Endothelial cell (in vitro differentiated cells): ENCODE measurements at regions not wholly inside any gene's neighbourhood (a gene's known extent, or its start where the extent isn't known, plus 50 kb on each side); places are given as distances from the start of the nearest gene placed in this dataset.

Source experiments
- DNase-seq: peaks from one replicate; pipeline ENCODE4 v3.0.0; 2021; ENCODE audit warnings: low spot score
- H3K27ac Mint-ChIP-seq: one replicate; pipeline ENCODE4 v1.8.0; 2021; ENCODE audit warnings: mixed read lengths, inconsistent platforms; ENCODE audit not compliant: unreplicated experiment
- H3K27me3 Mint-ChIP-seq: one replicate; pipeline ENCODE4 v1.8.0; 2021; ENCODE audit warnings: mild to moderate bottlenecking, moderate library complexity, mixed read lengths, inconsistent platforms; ENCODE audit not compliant: unreplicated experiment
- H3K36me3 Mint-ChIP-seq: one replicate; pipeline ENCODE4 v1.8.0; 2021; ENCODE audit warnings: mild to moderate bottlenecking, low read depth, mixed read lengths, inconsistent platforms; ENCODE audit not compliant: unreplicated experiment
- H3K4me1 Mint-ChIP-seq: one replicate; pipeline ENCODE4 v1.8.0; 2021; ENCODE audit warnings: mild to moderate bottlenecking, mixed read lengths, inconsistent platforms; ENCODE audit not compliant: unreplicated experiment
- H3K4me3 Mint-ChIP-seq: one replicate; pipeline ENCODE4 v1.8.0; 2021; ENCODE audit warnings: mild to moderate bottlenecking, mixed read lengths, inconsistent platforms; ENCODE audit not compliant: unreplicated experiment
- H3K9me3 Mint-ChIP-seq: one replicate; pipeline ENCODE4 v1.8.0; 2021; ENCODE audit warnings: mixed read lengths, inconsistent platforms; ENCODE audit not compliant: unreplicated experiment
- TF ChIP-seq, protein P1 (sequence below): fragments of 200-600 bp; sonication (generic); IDR thresholded peaks from one replicate; pipeline ENCODE4 v1.5.0; 2021; ENCODE audit warnings: antibody characterized with exemption; ENCODE audit not compliant: unreplicated experiment

DNA sequence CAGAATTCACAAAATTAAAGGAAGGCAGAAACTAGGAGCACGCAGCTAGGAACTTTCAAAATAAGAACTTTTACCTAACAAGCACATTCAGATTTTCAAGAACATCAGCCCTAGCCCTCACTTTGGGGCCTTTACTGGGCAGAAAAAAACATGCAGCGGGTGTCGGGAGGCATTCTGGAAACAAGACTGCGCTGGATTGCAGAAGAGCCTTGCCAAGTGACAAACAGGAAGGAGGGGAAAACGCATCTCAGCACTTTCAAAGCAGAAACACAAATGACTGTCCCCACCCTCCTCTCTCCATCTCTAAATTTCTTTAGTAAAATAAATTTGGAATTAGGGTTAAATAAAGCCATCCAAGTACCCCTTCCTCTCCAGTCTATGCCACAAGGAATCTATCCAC is 74.6 kb upstream of the RREB1 start:
- peaks cover 12% of the 10 kb centered on the region for H3K4me1 Mint-ChIP-seq
- TF ChIP-seq, protein P1, sequence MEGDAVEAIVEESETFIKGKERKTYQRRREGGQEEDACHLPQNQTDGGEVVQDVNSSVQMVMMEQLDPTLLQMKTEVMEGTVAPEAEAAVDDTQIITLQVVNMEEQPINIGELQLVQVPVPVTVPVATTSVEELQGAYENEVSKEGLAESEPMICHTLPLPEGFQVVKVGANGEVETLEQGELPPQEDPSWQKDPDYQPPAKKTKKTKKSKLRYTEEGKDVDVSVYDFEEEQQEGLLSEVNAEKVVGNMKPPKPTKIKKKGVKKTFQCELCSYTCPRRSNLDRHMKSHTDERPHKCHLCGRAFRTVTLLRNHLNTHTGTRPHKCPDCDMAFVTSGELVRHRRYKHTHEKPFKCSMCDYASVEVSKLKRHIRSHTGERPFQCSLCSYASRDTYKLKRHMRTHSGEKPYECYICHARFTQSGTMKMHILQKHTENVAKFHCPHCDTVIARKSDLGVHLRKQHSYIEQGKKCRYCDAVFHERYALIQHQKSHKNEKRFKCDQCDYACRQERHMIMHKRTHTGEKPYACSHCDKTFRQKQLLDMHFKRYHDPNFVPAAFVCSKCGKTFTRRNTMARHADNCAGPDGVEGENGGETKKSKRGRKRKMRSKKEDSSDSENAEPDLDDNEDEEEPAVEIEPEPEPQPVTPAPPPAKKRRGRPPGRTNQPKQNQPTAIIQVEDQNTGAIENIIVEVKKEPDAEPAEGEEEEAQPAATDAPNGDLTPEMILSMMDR, result no peak
- DNase-seq, result no peak
- H3K4me3 Mint-ChIP-seq, result no peak overlapping the region
- H3K27me3 Mint-ChIP-seq, result peaks cover 3% of the 10 kb centered on the region
- no peak overlapping the region for H3K27ac Mint-ChIP-seq
- no peaks in the 10 kb centered on the region for H3K36me3 Mint-ChIP-seq
- no peaks in the 10 kb centered on the region for H3K9me3 Mint-ChIP-seq

DNA sequence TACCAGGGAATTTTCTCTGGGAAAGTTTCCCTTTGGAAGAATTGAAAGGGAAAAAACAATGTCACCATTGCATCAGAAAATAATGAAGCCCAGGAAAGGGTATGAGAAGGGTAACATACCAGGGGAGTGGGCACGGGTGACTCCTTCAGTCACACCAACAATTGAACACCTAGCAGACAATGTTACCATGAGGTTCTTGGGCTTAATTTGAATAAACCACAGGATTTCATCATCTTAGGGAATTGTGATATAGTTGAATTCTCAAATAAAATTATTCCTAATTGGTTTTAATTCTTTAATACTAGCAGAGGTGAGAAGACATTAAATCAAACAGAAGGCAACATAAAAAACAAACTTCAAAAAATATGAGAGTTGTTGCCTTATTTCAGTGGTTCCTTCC is 73.7 kb upstream of the RREB1 start:
- TF ChIP-seq, protein P1, result no peak
- Mint-ChIP-seq H3K9me3 (no peaks in the 10 kb centered on the region), H3K27ac (no peak overlapping the region), H3K4me1 (peaks cover 12% of the 10 kb centered on the region), H3K36me3 (no peaks in the 10 kb centered on the region), H3K27me3 (peaks cover 4% of the 10 kb centered on the region), H3K4me3 (no peak overlapping the region)
- DNase-seq, result no peak

- Mint-ChIP-seq H3K27me3 (peaks cover 4% of the 10 kb centered on the region), H3K27ac (no peak overlapping the region), H3K9me3 (no peaks in the 10 kb centered on the region), H3K36me3 (no peaks in the 10 kb centered on the region), H3K4me3 (no peak overlapping the region), H3K4me1 (peaks cover 12% of the 10 kb centered on the region)
- no peak for DNase-seq
- TF ChIP-seq, protein P1, result no peak
Measured at GRCh38 chr6:7035837-7036249, 71.9 kb upstream of the RREB1 start.

DNA sequence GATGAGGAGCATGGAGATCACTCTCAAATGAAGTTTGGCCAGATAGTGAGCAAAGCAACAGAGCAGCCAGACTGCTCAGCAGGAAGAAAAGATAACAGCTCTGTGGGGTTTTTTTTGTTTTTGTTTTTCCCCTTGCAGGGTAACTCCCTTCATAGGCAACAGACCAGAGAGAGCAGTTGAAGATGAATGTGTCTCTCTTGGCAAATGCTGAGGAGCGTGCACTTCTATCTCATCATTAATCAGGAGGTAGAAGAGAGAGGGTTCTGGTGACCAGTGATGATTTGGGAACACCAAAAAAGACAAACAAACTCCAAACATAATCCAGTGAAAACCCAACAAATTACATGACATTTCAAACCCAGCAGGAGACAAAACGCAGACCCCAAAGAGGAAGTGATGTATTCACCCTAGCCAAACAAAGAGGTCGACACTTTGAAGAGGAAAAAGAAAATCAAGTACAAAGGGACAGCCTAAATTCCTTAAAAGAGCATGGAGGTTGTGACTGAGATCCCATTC is 66.2 kb upstream of the RREB1 start:
- DNase-seq, result no peak
- TF ChIP-seq, protein P1, result no peak
- Mint-ChIP-seq H3K36me3 (no peaks in the 10 kb centered on the region), H3K4me3 (peak overlapping the region; percentile 3), H3K4me1 (peaks cover 24% of the 10 kb centered on the region), H3K9me3 (no peaks in the 10 kb centered on the region), H3K27me3 (peaks cover 7% of the 10 kb centered on the region), H3K27ac (peak overlapping the region; percentile 83)

GRCh38 chr6:7042056-7042653 is 65.6 kb upstream of the RREB1 start:
- Mint-ChIP-seq H3K27ac (peak overlapping the region; percentile 83), H3K36me3 (no peaks in the 10 kb centered on the region)
- DNase-seq, result peak; percentile 18

More at GRCh38 chr6:7042056-7042653, 65.6 kb upstream of the RREB1 start:
- Mint-ChIP-seq H3K4me1 (peaks cover 24% of the 10 kb centered on the region), H3K4me3 (peak overlapping the region; percentile 3), H3K9me3 (no peaks in the 10 kb centered on the region), H3K27me3 (peaks cover 7% of the 10 kb centered on the region)
- TF ChIP-seq, protein P1, result no peak
